H7 (cell line): ENCODE measurements at regions not wholly inside any gene's neighbourhood (a gene's known extent, or its start where the extent isn't known, plus 50 kb on each side); places are given as distances from the start of the nearest gene placed in this dataset.
A peak's percentile ranks its signal among the peaks of the same experiment; 100 is the strongest.

Experiments
- DNase-seq: peaks from one replicate; pipeline ENCODE4 v3.0.0; 2012
- H3K27me3 ChIP-seq: 2 replicates; pipeline ENCODE4 v1.6.0; 2011; ENCODE audit warnings: mild to moderate bottlenecking, low read length; ENCODE audit not compliant: control insufficient read depth, insufficient read depth
- H3K36me3 ChIP-seq: replicated peaks from 2 replicates; pipeline ENCODE4 v1.5.1; 2011; ENCODE audit warnings: low read length; ENCODE audit not compliant: control insufficient read depth, insufficient read depth
- H3K4me3 ChIP-seq: 2 replicates; pipeline ENCODE4 v1.5.1; 2011; ENCODE audit warnings: low read depth, mild to moderate bottlenecking, control low read depth, low read length, moderate library complexity; ENCODE audit not compliant: insufficient read depth

DNA sequence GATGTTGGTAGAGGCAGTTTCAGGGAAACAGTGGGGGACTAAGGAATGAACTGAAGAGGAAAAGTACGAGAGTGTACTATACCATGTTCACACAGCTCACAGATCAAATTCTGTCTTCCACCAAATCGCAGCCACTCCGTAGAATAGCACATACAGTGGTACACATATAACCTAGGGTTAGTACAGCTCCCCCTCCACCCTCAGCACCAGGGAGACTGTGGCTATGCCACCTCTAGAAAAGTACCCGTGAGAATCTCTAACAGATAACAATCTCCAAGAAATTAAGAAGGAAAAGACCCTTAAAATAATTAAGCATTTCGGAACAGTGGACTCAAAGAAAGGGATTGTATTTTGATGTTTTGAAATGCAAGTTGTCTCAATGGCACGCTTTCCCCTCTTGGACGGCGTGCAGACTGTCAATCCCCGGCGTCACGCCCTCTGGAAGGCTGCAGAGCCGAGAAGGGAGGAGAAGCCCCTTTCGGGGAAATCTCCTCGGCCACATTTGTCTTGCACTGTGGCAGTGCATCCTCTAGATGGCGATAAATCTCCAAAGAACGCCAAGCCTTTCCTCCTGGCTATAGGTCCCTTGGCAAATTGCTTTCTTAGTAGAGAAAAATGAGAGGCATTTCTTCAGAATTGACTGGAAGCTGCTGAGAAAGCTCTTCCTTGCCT is 345.0 kb downstream of the REEP3 start:
- DNase-seq, result peak; percentile 69
- H3K36me3 ChIP-seq, result no peaks in the 10 kb centered on the region
- H3K4me3 ChIP-seq, result peak overlapping the region; percentile 6; the same call in 1 of the 2 replicates
- no peaks in the 10 kb centered on the region for H3K27me3 ChIP-seq

DNA sequence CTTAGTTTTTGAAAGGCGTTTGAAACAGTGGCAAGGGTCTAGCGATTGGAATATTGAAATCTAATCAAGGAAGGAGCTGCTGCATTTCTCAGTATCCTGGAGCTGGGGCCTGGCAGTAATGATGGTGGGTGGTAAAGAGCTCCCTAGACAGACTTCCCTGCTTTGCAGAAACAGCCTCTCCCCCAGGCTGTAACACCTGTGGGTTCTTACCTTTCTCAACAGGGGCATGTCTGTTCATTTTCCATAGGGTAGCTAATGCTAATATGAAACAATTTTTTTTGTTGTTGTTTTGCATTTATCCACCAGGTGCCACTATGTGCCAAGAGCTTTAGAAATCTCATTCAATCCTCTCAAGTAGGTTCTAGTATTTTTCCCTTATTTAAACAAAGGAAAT is 345.5 kb downstream of the REEP3 start:
- Histone ChIP-seq H3K4me3 (no peak overlapping the region), H3K36me3 (no peaks in the 10 kb centered on the region), H3K27me3 (no peaks in the 10 kb centered on the region)
- no peak for DNase-seq

DNA sequence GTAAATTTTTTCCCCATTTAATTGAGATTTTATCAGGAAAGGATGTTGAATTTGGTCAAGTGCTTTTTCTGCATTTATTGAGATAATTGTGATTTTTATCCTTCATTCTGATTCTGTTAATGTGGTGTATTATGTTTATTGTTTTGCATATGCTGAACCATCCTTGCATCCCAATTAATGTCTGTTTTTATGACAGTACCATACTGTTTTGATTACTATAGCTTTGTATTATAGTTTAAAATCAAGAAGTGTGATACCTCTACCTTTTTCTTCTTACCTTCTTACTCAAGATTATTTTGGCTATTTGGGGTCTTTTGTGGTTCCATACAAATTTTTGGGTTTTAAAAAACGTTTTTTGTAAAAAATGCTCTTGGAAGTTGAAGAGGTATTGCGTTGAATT is 357.2 kb downstream of the REEP3 start:
- no peaks in the 10 kb centered on the region for H3K36me3 ChIP-seq
- H3K27me3 ChIP-seq, result no peaks in the 10 kb centered on the region
- DNase-seq, result no peak
- H3K4me3 ChIP-seq, result no peak overlapping the region

DNA sequence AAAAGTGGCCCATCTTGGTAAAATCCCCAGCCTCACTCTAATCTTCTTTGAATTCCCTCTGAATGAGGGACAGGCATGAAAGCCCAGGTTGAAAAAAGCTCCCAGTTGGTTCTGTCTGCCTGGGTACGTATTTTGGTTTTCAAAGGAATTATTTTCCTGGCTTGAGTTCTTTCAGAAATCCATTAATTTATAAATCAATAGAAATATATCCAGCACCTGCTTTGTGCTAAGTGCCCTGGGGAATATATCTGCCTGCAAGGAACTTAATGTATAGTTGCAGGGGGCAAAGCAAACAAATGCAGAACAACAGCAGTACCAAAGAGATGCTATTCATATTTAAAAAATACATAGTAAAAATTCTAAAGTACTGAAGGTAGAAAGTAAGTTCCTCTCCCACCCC is 362.7 kb downstream of the REEP3 start:
- no peaks in the 10 kb centered on the region for H3K36me3 ChIP-seq

DNA sequence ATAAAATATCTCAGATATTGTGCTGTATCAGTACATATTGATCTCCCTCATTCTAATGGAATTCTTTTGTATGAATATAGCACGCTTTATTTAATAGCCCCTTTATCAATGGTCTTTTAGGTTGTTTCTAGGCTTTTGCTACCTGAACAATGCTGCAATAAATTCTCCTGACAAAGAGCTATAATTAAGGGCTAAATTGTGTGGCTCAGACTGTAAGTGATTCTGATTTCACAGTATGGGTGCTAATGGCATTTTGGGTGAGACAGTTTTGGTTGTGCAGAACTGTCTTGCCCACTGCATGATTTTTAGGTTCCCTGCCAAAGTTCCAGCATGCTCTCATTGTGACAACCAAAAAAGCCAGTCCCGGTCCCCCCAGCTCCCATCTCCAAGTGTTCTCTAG is 363.2 kb downstream of the REEP3 start:
- Histone ChIP-seq H3K27me3 (no peaks in the 10 kb centered on the region), H3K4me3 (no peak overlapping the region), H3K36me3 (no peaks in the 10 kb centered on the region)
- no peak for DNase-seq

More for the DNA sequence above, 362.7 kb downstream of the REEP3 start:
- DNase-seq, result no peak
- H3K27me3 ChIP-seq, result no peaks in the 10 kb centered on the region
- no peak overlapping the region for H3K4me3 ChIP-seq

DNA sequence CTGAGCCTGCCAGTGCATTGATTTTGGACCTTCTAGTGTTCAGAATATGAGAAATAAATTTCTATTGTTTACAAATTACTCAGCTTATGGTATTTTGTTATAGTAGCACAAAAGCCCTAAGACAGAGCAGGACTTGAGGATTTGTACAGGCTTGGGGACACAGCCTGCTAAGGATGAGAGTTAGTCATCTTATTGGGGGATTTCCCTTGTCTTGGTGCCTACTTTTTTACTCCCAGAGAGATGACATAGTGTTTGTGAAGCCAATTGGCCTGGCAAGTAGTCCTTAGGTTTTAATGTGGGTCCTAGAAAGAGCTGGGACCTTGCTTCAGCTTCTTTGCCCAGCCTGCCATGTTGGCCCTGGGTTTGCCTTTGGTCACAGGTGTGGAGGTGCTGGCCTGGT is 364.0 kb downstream of the REEP3 start:
- Histone ChIP-seq H3K27me3 (no peaks in the 10 kb centered on the region), H3K36me3 (no peaks in the 10 kb centered on the region), H3K4me3 (no peak overlapping the region)
- no peak for DNase-seq

DNA sequence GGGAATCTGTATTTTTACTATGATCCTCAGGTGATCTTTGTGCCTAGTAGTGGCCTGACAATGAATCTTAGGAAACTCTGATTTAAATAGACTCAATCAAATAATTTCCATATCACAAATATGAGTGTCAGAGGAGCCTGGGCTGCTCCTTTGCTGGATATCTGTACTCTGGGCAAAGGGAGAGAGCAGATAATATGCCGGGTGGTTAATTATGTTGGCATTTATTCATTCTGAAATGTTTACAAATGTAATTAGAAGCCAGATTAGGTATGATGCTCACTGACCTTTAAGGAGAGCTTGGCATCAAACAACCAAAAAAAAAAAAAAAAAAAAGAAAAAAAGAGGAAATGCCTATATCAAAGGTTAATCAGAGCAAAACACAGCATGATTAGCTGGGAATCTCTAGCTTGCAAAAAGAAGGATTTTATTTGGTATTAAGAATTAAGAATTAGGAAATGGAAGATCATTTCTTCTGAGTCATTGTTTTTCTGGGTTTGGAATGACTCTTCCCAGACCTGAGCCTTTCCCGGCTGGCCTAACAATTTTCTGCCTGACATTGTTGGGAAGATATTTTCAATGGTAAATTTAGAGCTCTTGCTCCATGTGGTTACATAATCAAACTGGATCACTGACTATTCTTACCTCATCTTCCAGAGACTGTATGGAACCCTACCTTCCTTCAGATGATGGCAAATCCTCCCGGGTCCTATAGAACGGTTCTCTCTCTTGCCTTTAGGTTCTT is 365.3 kb downstream of the REEP3 start:
- no peak overlapping the region for H3K4me3 ChIP-seq
- no peaks in the 10 kb centered on the region for H3K27me3 ChIP-seq
- no peaks in the 10 kb centered on the region for H3K36me3 ChIP-seq
- DNase-seq, result no peak

DNA sequence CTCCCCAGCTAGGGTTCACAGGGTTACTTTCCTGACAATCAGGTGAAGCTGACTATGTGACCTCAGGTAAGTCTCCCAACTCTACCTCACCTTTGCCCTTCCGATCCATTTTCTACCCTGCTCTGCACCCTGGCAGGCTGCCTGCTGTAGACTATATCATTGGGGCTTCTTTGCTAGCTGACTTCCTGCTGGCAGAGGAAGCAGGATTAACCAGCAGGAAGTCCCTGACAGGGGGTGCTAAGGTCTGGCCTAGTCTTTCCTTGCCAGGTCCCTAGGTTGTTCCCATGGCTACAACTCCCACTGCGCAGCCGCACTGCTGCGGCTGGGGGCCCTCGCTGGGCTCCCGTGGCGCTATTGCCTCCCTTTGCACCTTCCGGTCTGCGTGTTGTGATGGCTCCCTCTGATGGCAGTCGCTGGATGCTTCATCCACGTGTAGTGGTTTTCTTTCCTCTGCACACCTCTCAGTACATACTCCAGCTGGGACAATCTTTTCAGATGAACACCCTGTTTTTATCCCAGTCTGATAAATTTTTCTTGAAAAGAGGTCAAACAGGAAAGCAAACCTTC is 365.9 kb downstream of the REEP3 start:
- peak; percentile 73 for DNase-seq
- no peaks in the 10 kb centered on the region for H3K27me3 ChIP-seq
- no peak overlapping the region for H3K4me3 ChIP-seq

DNA sequence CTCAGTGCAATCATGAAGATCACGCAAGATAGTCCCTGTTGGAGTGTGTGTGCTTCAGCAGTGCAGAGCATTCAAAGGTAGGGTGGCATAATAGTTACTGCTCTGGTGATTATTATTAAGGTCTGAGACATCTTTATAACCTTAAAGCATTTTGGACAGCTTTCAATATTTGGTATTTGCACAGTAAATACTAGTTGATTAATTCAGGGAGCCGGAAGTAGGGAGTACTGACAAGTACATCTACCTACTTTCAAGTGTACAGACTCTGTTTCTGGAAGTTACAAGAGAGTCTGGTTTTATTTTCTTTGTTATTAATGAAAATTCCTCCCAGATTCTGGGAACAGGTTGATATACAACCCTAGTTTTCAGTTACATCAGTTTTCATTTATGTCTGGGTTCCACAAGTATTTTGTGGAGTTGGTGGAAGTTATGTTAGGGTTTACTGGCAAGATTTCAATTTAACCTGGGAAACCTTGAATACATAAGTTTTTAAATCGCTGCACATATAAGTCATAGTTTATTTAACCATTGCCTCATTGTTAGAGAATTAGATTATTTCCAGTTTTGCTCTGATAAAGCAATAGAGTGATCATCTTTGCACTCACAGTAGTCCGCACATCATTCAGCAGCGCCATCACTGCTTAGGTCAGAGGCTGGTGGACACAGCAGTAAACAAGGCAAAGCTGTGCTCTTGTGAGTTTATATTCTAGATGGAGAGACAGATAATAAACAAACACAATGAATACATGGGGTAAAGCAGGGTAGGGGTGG is 366.6 kb downstream of the REEP3 start:
- no peak overlapping the region for H3K4me3 ChIP-seq
- DNase-seq, result no peak
- H3K27me3 ChIP-seq, result no peaks in the 10 kb centered on the region
- H3K36me3 ChIP-seq, result no peaks in the 10 kb centered on the region

More for the DNA sequence above, 365.9 kb downstream of the REEP3 start:
- H3K36me3 ChIP-seq, result no peaks in the 10 kb centered on the region

DNA sequence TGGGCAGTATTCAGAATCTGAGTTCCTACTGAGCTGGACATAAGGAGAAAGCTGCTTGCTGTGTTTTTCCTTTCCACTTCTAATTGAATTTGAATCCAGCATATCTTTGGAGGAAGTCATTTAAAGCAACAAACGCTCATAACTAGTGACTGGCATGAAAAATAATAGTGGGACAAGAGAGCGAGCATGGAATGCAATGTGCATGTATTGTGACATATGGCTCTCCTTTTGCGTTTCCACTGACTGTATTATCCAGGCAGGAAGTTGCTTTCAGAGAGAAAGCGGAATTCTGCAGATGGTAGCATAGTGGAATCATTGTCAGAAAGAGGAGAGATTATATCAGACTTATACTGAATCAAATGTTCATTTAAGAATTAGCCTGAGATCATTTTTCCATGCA is 368.6 kb downstream of the REEP3 start:
- Histone ChIP-seq H3K4me3 (no peak overlapping the region), H3K36me3 (no peaks in the 10 kb centered on the region), H3K27me3 (no peaks in the 10 kb centered on the region; the same call in 1 of the 2 replicates)
- no peak for DNase-seq

DNA sequence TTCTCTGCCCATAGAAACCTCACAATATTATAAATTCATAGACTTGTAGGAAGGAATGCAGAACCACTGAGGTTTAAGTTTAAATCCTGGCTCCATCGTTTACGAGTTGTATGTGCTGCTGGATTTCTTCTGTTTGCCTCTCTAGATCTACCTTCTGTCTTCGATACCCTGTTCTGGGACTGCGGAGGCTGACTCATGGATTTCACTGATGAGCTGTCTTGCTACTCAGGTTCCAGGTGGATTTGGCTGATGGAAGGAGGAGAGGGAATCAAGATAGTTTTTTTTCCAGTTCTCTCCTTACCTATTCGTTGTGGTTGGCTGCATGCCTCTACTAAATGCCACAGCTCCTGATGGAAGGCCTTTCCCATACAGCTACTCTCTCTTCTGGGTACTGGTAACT is 375.8 kb downstream of the REEP3 start:
- DNase-seq, result no peak
- Histone ChIP-seq H3K4me3 (no peak overlapping the region), H3K27me3 (no peaks in the 10 kb centered on the region; the same call in 1 of the 2 replicates), H3K36me3 (no peaks in the 10 kb centered on the region)

DNA sequence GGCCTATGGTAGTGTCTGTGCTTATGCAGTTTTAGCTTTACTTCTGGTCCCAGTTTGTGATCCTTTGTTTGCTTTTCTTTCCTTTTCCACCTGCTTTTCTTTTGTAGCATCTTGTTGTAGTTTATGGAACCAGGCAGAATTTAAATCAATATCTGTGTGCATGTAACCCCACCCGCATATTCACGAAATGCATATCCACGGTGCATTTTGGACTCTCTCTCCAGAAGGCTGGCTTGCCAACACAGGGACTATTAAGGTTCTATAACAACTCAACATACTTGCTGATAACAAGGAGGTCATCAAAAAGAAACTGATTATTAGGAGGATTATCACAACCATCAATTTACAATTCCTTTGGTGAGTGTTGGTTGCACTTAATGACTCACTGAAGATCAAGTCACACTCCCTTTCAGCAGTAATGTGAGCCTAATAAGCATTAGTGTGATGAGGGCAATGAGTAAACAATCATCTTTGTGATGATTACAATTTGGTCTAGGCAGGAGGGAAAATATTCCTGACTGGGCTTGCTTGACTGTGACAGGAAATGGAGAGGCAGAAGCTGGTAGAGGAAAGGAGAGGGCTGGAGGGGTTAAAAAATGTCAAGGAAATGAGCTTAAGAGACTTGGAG is 378.6 kb downstream of the REEP3 start:
- no peak overlapping the region for H3K4me3 ChIP-seq
- DNase-seq, result no peak
- no peaks in the 10 kb centered on the region for H3K36me3 ChIP-seq
- no peaks in the 10 kb centered on the region for H3K27me3 ChIP-seq

DNA sequence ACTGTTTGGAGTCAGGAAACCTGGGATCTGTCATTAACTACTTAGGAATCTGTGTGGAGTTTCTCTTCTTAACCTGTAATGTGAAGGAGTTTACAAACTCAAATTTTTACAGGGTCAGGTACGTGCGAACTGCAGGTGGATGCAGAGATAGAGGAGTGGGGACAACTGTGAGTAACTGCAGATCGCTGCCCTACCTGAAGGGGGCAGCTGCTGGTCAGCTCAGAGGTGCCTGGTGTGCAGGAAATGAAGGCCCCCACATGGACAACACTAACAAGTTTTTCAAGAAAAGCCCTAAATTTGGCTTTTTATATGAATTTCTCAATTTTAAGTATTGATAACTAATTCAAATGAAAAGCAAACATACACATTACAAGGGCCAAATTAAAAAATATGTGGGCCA is 380.0 kb downstream of the REEP3 start:
- Histone ChIP-seq H3K36me3 (no peaks in the 10 kb centered on the region), H3K27me3 (no peaks in the 10 kb centered on the region), H3K4me3 (no peak overlapping the region)
- no peak for DNase-seq

DNA sequence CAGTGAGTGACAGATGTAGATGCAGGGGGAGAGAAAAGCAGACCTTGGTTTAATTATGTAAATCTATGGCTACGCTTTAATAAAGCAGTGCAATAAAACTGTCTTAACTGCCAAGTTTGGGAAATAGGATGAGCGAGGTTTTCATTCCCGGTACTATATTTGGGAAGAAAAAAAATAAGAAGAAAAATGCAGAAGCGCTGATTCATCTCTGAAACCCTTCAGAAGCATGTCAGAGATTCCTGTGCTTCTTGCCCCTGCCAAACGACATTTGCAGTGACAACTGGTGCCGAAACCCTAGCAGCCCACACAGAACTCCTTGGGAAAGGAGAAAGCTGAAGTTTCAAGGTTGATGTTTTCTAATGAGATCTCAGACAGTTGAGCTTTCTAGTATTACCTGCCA is 380.7 kb downstream of the REEP3 start:
- H3K4me3 ChIP-seq, result no peak overlapping the region
- no peak for DNase-seq
- no peaks in the 10 kb centered on the region for H3K36me3 ChIP-seq
- H3K27me3 ChIP-seq, result no peaks in the 10 kb centered on the region
